ENCODE measurements at regions not wholly inside any gene's neighbourhood (a gene's known extent, or its start where the extent isn't known, plus 50 kb on each side); places are given as distances from the start of the nearest gene placed in this dataset.
"Not testable (repeated sequence)": the region's sequence is repeated elsewhere in the genome, so short reads cannot be mapped to it uniquely, and the experiment has no call there.

- POLR2A ChIA-PET: no interaction called here
- no peak overlapping the region for H3K27ac ChIP-seq (ENCODE audit: insufficient read depth in 1 of 2, low read depth in 1 of 2, low read length in 2 of 2, poor library complexity in 1 of 2, severe bottlenecking in 2 of 2)
- DNase-seq: no peak
These were observed 174.7 kb downstream of the MAP2K4 start for GRCh38 chr17:12195418-12195817.

GRCh38 chr17:12201294-12201880 is 180.7 kb downstream of the MAP2K4 start:
- Histone ChIP-seq H3K4me3 (ENCODE audit: control insufficient read depth in 1 of 7, extremely low read depth in 1 of 7, insufficient read depth in 4 of 7, low read depth in 2 of 7, low read length in 6 of 7) (no peak overlapping the region), H3K27ac (ENCODE audit: insufficient read depth in 1 of 2, low read depth in 1 of 2, low read length in 2 of 2, poor library complexity in 1 of 2, severe bottlenecking in 2 of 2) (no peak overlapping the region), H3K36me3 (ENCODE audit: control insufficient read depth in 4 of 4, insufficient read depth in 4 of 4, low read length in 3 of 4) (no peaks in the 10 kb centered on the region), H3K27me3 (replicated peaks in 2 of 5; ENCODE audit: control insufficient read depth in 4 of 5, insufficient read depth in 5 of 5, low read length in 4 of 5) (no peaks in the 10 kb centered on the region), H3K4me1 (ENCODE audit: control extremely low read depth in 1 of 4, control insufficient read depth in 4 of 4, insufficient read depth in 4 of 4, low read length in 3 of 4) (no peaks in the 10 kb centered on the region), H3K9me3 (ENCODE audit: control extremely low read depth in 1 of 5, control insufficient read depth in 4 of 5, insufficient read depth in 2 of 5, low read depth in 1 of 5, low read length in 4 of 5) (peaks cover 0 to 3% (median 0%) of the 10 kb centered on the region in 5 experiments)
- ChIA-PET POLR2A (no interaction called here), CTCF (no interaction called here)
- DNase-seq: no peak
- WGBS (ENCODE audit: insufficient coverage): 97% methylated on average over 3 of the region's 4 CpGs

More at GRCh38 chr17:12195418-12195817, 174.7 kb downstream of the MAP2K4 start:
- WGBS (ENCODE audit: insufficient coverage): 100% methylated on average over 3 of the region's 4 CpGs
- H3K4me1 ChIP-seq (ENCODE audit: control extremely low read depth in 1 of 4, control insufficient read depth in 4 of 4, insufficient read depth in 4 of 4, low read length in 3 of 4): no peaks in the 10 kb centered on the region
- peaks cover 0 to 1% (median 0%) of the 10 kb centered on the region in 5 experiments for H3K9me3 ChIP-seq (ENCODE audit: control extremely low read depth in 1 of 5, control insufficient read depth in 4 of 5, insufficient read depth in 2 of 5, low read depth in 1 of 5, low read length in 4 of 5)
- CTCF ChIA-PET: no interaction called here
- H3K27me3 ChIP-seq (replicated peaks in 2 of 5; ENCODE audit: control insufficient read depth in 4 of 5, insufficient read depth in 5 of 5, low read length in 4 of 5): no peaks in the 10 kb centered on the region
- no peaks in the 10 kb centered on the region for H3K36me3 ChIP-seq (ENCODE audit: control insufficient read depth in 4 of 4, insufficient read depth in 4 of 4, low read length in 3 of 4)
- no peak overlapping the region for H3K4me3 ChIP-seq (ENCODE audit: control insufficient read depth in 1 of 7, extremely low read depth in 1 of 7, insufficient read depth in 4 of 7, low read depth in 2 of 7, low read length in 6 of 7)

GRCh38 chr17:12209632-12210191 is 189.0 kb downstream of the MAP2K4 start:
- ChIA-PET CTCF (no interaction called here), POLR2A (no interaction called here)
- no peak for DNase-seq
- Histone ChIP-seq H3K27me3 (replicated peaks in 2 of 5; ENCODE audit: control insufficient read depth in 4 of 5, insufficient read depth in 5 of 5, low read length in 4 of 5) (no peaks in the 10 kb centered on the region), H3K4me3 (ENCODE audit: control insufficient read depth in 1 of 7, extremely low read depth in 1 of 7, insufficient read depth in 4 of 7, low read depth in 2 of 7, low read length in 6 of 7) (no peak overlapping the region), H3K36me3 (ENCODE audit: control insufficient read depth in 4 of 4, insufficient read depth in 4 of 4, low read length in 3 of 4) (no peaks in the 10 kb centered on the region), H3K9me3 (ENCODE audit: control extremely low read depth in 1 of 5, control insufficient read depth in 4 of 5, insufficient read depth in 2 of 5, low read depth in 1 of 5, low read length in 4 of 5) (no peaks in the 10 kb centered on the region), H3K4me1 (ENCODE audit: control extremely low read depth in 1 of 4, control insufficient read depth in 4 of 4, insufficient read depth in 4 of 4, low read length in 3 of 4) (no peaks in the 10 kb centered on the region), H3K27ac (ENCODE audit: insufficient read depth in 1 of 2, low read depth in 1 of 2, low read length in 2 of 2, poor library complexity in 1 of 2, severe bottlenecking in 2 of 2) (no peak overlapping the region)
- WGBS (ENCODE audit: insufficient coverage): 100% methylated on average over 2 of the region's 2 CpGs

GRCh38 chr17:12220714-12221439 is 200.2 kb downstream of the MAP2K4 start:
- CTCF ChIA-PET; H3K27ac ChIP-seq (ENCODE audit: insufficient read depth in 1 of 2, low read depth in 1 of 2, low read length in 2 of 2, poor library complexity in 1 of 2, severe bottlenecking in 2 of 2); H3K36me3 ChIP-seq (ENCODE audit: control insufficient read depth in 4 of 4, insufficient read depth in 4 of 4, low read length in 3 of 4); H3K27me3 ChIP-seq (replicated peaks in 2 of 5; ENCODE audit: control insufficient read depth in 4 of 5, insufficient read depth in 5 of 5, low read length in 4 of 5); H3K4me1 ChIP-seq (ENCODE audit: control extremely low read depth in 1 of 4, control insufficient read depth in 4 of 4, insufficient read depth in 4 of 4, low read length in 3 of 4); DNase-seq; H3K9me3 ChIP-seq (ENCODE audit: control extremely low read depth in 1 of 5, control insufficient read depth in 4 of 5, insufficient read depth in 2 of 5, low read depth in 1 of 5, low read length in 4 of 5); H3K4me3 ChIP-seq (ENCODE audit: control insufficient read depth in 1 of 7, extremely low read depth in 1 of 7, insufficient read depth in 4 of 7, low read depth in 2 of 7, low read length in 6 of 7): not testable (repeated sequence)
- POLR2A ChIA-PET: interaction anchor here (0.6 kb wide), 1 partner anchor 543 kb away, joined by 3 read pairs; no protein-coding TSS in a partner anchor
- 97% methylated on average over 52 of the region's 59 CpGs for WGBS (ENCODE audit: insufficient coverage)

- POLR2A ChIA-PET: no interaction called here
- Histone ChIP-seq H3K27me3 (replicated peaks in 2 of 5; ENCODE audit: control insufficient read depth in 4 of 5, insufficient read depth in 5 of 5, low read length in 4 of 5) (no peaks in the 10 kb centered on the region), H3K4me3 (ENCODE audit: control insufficient read depth in 1 of 7, extremely low read depth in 1 of 7, insufficient read depth in 4 of 7, low read depth in 2 of 7, low read length in 6 of 7) (no peak overlapping the region), H3K36me3 (ENCODE audit: control insufficient read depth in 4 of 4, insufficient read depth in 4 of 4, low read length in 3 of 4) (no peaks in the 10 kb centered on the region), H3K9me3 (ENCODE audit: control extremely low read depth in 1 of 5, control insufficient read depth in 4 of 5, insufficient read depth in 2 of 5, low read depth in 1 of 5, low read length in 4 of 5) (no peaks in the 10 kb centered on the region), H3K4me1 (ENCODE audit: control extremely low read depth in 1 of 4, control insufficient read depth in 4 of 4, insufficient read depth in 4 of 4, low read length in 3 of 4) (no peaks in the 10 kb centered on the region), H3K27ac (ENCODE audit: insufficient read depth in 1 of 2, low read depth in 1 of 2, low read length in 2 of 2, poor library complexity in 1 of 2, severe bottlenecking in 2 of 2) (no peak overlapping the region)
- no peak for DNase-seq
- CTCF ChIA-PET: no interaction called here
- WGBS (ENCODE audit: insufficient coverage): 90% methylated on average over 3 of the region's 4 CpGs
These were observed 201.7 kb downstream of the MAP2K4 start for GRCh38 chr17:12222392-12222791.

- Histone ChIP-seq H3K9me3 (ENCODE audit: control extremely low read depth in 1 of 5, control insufficient read depth in 4 of 5, insufficient read depth in 2 of 5, low read depth in 1 of 5, low read length in 4 of 5) (peaks cover 0 to 2% (median 0%) of the 10 kb centered on the region in 5 experiments), H3K4me3 (ENCODE audit: control insufficient read depth in 1 of 7, extremely low read depth in 1 of 7, insufficient read depth in 4 of 7, low read depth in 2 of 7, low read length in 6 of 7) (no peak overlapping the region), H3K27ac (ENCODE audit: insufficient read depth in 1 of 2, low read depth in 1 of 2, low read length in 2 of 2, poor library complexity in 1 of 2, severe bottlenecking in 2 of 2) (no peak overlapping the region), H3K36me3 (ENCODE audit: control insufficient read depth in 4 of 4, insufficient read depth in 4 of 4, low read length in 3 of 4) (no peaks in the 10 kb centered on the region), H3K4me1 (ENCODE audit: control extremely low read depth in 1 of 4, control insufficient read depth in 4 of 4, insufficient read depth in 4 of 4, low read length in 3 of 4) (no peaks in the 10 kb centered on the region), H3K27me3 (replicated peaks in 2 of 5; ENCODE audit: control insufficient read depth in 4 of 5, insufficient read depth in 5 of 5, low read length in 4 of 5) (no peaks in the 10 kb centered on the region)
- no peak for DNase-seq
- ChIA-PET POLR2A (no interaction called here), CTCF (interaction anchor here (0.6 kb wide), 1 partner anchor 1900 kb away, joined by 3 read pairs; no protein-coding TSS in a partner anchor)
- 20% methylated on average over 4 of the region's 7 CpGs for WGBS (ENCODE audit: insufficient coverage)
These were observed 206.9 kb downstream of the MAP2K4 start for GRCh38 chr17:12227547-12227946.

DNA sequence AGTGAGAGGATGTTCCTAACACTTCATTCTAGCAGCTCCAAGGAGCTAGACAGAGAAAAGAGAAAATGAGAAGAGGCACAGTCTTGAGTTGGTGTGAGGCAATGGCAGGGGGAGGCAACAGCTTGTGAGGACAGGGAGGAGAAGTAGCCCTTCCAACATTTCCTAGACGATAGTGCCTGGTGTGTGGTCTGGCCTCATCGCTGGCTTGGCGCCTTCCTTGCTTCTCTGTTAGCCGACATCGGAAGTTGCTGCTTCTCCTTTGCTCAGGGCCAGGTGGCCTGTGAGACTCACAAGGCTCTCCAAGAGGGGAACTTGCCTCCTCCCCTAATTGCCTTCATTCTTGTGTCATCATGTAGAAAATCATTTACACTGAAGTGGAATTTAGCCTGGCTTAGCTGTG is 208.7 kb downstream of the MAP2K4 start:
- Histone ChIP-seq H3K27me3 (replicated peaks in 2 of 5; ENCODE audit: control insufficient read depth in 4 of 5, insufficient read depth in 5 of 5, low read length in 4 of 5) (no peaks in the 10 kb centered on the region), H3K27ac (ENCODE audit: insufficient read depth in 1 of 2, low read depth in 1 of 2, low read length in 2 of 2, poor library complexity in 1 of 2, severe bottlenecking in 2 of 2) (no peak overlapping the region), H3K36me3 (ENCODE audit: control insufficient read depth in 4 of 4, insufficient read depth in 4 of 4, low read length in 3 of 4) (no peaks in the 10 kb centered on the region), H3K9me3 (ENCODE audit: control extremely low read depth in 1 of 5, control insufficient read depth in 4 of 5, insufficient read depth in 2 of 5, low read depth in 1 of 5, low read length in 4 of 5) (peaks cover 0 to 2% (median 0%) of the 10 kb centered on the region in 5 experiments), H3K4me3 (ENCODE audit: control insufficient read depth in 1 of 7, extremely low read depth in 1 of 7, insufficient read depth in 4 of 7, low read depth in 2 of 7, low read length in 6 of 7) (no peak overlapping the region), H3K4me1 (ENCODE audit: control extremely low read depth in 1 of 4, control insufficient read depth in 4 of 4, insufficient read depth in 4 of 4, low read length in 3 of 4) (no peaks in the 10 kb centered on the region)
- no peak for DNase-seq
- ChIA-PET CTCF (no interaction called here), POLR2A (no interaction called here)
- 97% methylated on average over 4 of the region's 5 CpGs for WGBS (ENCODE audit: insufficient coverage)
